Mesodermal cell (in vitro differentiated cells): ENCODE measurements at regions not wholly inside any gene's neighbourhood (a gene's known extent, or its start where the extent isn't known, plus 50 kb on each side); places are given as distances from the start of the nearest gene placed in this dataset.
A peak's percentile ranks its signal among the peaks of the same experiment; 100 is the strongest.

ENCODE experiments used
- H3K27ac ChIP-seq: 2 replicates; pipeline ENCODE4 v1.7.0; 2013; ENCODE audit warnings: mild to moderate bottlenecking, low read depth, low read length, moderate library complexity; ENCODE audit not compliant: severe bottlenecking
- H3K36me3 ChIP-seq: 2 replicates; pipeline ENCODE4 v1.7.1; 2013; ENCODE audit warnings: mild to moderate bottlenecking, low read length, moderate library complexity; ENCODE audit not compliant: control insufficient read depth, insufficient read depth
- H3K4me1 ChIP-seq: one replicate; pipeline ENCODE4 v1.7.1; 2013; ENCODE audit warnings: mild to moderate bottlenecking, low read length; ENCODE audit not compliant: insufficient read depth, control insufficient read depth, poor library complexity, severe bottlenecking
- H3K4me3 ChIP-seq: 2 replicates; pipeline ENCODE4 v1.7.0; 2013; ENCODE audit warnings: low read length, control low read depth, mild to moderate bottlenecking; ENCODE audit not compliant: insufficient read depth, poor library complexity, severe bottlenecking; ENCODE audit errors: extremely low read depth
- H3K9me3 ChIP-seq: 2 replicates; pipeline ENCODE4 v1.7.1; 2013; ENCODE audit warnings: mild to moderate bottlenecking, low read length, moderate library complexity; ENCODE audit not compliant: control insufficient read depth
- WGBS, 2 experiments: methylation state at CpG; one replicate each; pipeline ENCODE4 v1.1.5; 2013; ENCODE audit warnings: missing lambda C conversion rate in 2 of 2; ENCODE audit not compliant: insufficient coverage in 2 of 2; 5-methylcytosine and 5-hydroxymethylcytosine counted together

DNA sequence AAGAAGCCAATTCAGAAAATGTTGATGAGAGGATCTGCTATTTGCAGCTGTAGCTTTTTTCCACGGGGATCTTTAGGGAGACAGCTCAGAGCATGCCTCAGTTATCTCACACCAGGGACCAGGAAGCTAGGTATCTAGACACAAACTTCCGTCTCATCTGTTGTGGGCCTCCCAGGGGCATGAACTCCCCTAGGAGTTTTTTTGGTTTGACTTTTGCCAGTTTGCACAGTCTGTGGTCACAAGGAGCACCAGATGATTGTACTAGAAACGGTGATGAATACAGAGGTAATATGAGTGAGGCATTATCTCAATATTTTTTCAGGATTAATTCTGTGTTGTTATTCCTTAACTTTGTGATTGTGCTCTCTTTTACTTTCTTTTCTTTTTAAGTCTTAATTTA is 533.2 kb upstream of the SEMA6A start:
- Histone ChIP-seq H3K4me3 (no peak overlapping the region), H3K4me1 (peaks cover 5% of the 10 kb centered on the region), H3K27ac (no peak overlapping the region), H3K36me3 (no peaks in the 10 kb centered on the region), H3K9me3 (no peaks in the 10 kb centered on the region)
- 20 to 53% methylated on average over 1 to 2 of the region's 3 CpGs for WGBS, 2 experiments

DNA sequence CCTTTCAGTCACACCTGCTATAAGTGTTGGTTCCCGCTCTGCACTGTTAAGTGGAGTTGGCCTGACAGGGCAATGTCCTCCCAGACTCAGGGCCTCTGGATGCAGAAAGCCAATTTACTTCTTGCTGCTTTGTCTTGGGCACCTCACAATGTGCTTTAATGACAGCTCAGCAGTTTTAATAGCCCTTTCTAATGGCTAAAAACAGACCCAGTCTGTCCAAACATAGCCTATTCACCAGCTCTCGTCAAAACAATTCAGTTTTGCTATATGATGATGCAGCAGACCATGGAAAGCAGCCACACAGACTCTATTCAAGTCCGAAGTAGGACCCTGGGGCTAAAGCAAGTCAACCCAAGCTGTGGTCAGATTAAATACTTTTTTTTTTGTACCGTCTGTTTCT is 529.1 kb upstream of the SEMA6A start:
- Histone ChIP-seq H3K27ac (peak overlapping the region; percentile 39), H3K4me1 (peaks cover 6% of the 10 kb centered on the region), H3K9me3 (no peaks in the 10 kb centered on the region), H3K36me3 (no peaks in the 10 kb centered on the region), H3K4me3 (no peak overlapping the region)
- WGBS, 2 experiments: 60 to 75% methylated on average over 3 of the region's 4 CpGs

DNA sequence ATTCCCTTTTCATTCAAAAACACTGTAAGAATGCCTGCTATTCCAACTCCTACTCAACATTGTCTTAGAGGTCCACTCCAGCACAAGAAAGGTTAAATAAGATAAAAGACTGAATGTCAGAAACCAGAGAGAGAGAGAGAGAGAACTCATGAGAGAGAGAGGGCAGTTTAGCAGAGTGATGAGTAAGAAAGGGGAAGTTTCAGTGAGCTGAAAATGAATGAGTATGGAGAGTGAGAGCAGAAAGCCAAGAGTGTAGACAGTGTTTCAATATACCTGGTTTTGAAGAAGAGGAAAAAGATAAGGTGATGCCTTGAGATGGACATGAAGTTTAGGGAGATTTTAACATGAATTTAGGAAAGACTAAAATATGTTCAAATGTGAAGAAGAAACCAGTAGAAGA is 528.0 kb upstream of the SEMA6A start:
- H3K4me1 ChIP-seq: peaks cover 6% of the 10 kb centered on the region
- no peak overlapping the region for H3K27ac ChIP-seq
- H3K9me3 ChIP-seq: no peaks in the 10 kb centered on the region
- H3K36me3 ChIP-seq: no peaks in the 10 kb centered on the region
- no peak overlapping the region for H3K4me3 ChIP-seq

DNA sequence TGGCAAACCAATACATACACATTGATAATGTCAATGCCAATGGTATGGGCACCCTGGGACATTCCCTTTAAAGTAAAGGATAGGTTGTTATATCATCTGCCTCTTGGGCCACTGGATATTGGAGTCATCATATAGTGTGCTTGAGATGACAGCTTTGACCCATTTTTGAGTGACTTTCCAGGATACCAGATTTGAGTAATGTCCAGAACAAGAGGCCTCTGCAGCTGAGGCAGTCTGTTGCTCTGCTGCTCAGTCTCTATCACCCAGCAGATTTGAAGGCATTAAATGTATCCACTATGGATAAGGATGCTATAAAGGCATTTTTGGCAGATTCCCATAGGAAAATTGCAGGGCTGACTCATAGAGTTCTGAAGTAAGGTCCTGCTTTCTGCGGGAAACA is 525.6 kb upstream of the SEMA6A start:
- H3K9me3 ChIP-seq: no peaks in the 10 kb centered on the region
- WGBS, 2 experiments: 100% methylated on average over 1 of the region's 1 CpG
- H3K27ac ChIP-seq: no peak overlapping the region
- peaks cover 15% of the 10 kb centered on the region for H3K4me1 ChIP-seq
- H3K36me3 ChIP-seq: no peaks in the 10 kb centered on the region
- H3K4me3 ChIP-seq: no peak overlapping the region

DNA sequence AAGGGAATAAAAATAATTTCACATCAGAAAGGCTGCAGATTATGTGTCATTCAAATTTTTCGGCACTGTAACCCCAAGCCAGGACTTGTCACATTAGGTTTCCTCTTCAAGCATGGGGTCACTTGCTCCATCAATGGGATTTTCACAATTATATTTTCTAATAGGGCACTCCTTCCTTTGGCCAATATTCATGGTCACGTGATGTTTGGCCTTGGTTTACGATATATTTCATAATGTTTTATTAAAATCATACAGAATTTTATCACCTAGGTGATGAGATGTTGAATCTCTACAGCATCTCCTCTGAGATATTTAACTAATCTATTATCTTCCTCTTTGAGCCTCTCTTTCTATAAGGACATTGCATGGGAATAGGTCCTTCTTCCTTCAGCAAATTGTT is 523.5 kb upstream of the SEMA6A start:
- H3K4me3 ChIP-seq: no peak overlapping the region
- H3K4me1 ChIP-seq: peaks cover 15% of the 10 kb centered on the region
- H3K27ac ChIP-seq: no peak overlapping the region
- 91 to 100% methylated on average over 1 of the region's 3 CpGs for WGBS, 2 experiments
- no peaks in the 10 kb centered on the region for H3K36me3 ChIP-seq
- H3K9me3 ChIP-seq: no peaks in the 10 kb centered on the region

DNA sequence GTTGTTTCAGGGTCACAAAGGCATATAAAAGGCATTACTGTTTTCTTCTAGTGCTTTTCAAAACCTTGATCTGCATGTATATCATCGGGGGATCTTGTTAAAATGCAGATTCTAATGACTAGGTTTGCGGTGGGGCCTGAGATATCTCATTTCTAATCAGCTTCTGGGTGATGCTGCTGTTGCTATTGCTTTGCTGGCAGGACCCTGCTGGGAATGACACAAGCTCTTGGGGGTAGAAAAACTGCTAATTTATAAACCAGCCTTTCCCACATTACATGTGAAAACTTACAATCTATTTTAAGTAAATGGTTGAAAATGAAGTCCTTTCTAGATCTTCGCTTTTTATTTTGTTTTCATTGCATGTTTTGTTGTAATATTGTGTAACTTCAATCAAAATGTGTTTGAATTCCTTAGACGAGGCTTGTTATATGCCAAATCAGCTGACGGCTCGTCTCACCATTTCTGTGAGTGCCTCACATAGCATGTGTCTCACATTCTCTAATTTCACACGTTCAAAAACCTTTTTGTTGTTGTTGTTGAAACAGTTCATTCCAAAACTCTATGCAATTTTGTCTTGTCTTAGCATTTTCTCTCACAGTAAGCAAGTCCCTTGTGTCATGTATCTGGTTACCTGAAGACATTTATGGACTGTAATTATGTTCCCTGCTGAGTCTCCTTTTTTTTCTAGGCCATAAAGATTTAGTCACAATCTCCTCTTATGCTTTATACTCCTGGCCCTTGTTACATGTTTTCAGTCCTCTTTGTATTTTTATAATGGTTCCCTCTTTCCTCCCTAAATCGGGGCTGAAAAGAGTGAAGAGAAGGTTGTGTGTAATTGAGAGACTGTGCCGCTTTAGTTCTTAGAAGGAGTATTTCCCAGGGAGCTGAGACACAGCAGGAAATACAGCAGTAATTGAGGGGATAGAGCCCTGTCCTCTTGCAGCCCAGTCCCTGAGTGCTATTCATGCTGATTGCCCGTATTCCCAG is 521.0 kb upstream of the SEMA6A start:
- 13 to 20% methylated on average over 2 to 3 of the region's 10 CpGs for WGBS, 2 experiments
- Histone ChIP-seq H3K4me1 (peaks cover 9% of the 10 kb centered on the region), H3K9me3 (no peaks in the 10 kb centered on the region), H3K4me3 (no peak overlapping the region), H3K36me3 (no peaks in the 10 kb centered on the region), H3K27ac (peak overlapping the region; percentile 52)

DNA sequence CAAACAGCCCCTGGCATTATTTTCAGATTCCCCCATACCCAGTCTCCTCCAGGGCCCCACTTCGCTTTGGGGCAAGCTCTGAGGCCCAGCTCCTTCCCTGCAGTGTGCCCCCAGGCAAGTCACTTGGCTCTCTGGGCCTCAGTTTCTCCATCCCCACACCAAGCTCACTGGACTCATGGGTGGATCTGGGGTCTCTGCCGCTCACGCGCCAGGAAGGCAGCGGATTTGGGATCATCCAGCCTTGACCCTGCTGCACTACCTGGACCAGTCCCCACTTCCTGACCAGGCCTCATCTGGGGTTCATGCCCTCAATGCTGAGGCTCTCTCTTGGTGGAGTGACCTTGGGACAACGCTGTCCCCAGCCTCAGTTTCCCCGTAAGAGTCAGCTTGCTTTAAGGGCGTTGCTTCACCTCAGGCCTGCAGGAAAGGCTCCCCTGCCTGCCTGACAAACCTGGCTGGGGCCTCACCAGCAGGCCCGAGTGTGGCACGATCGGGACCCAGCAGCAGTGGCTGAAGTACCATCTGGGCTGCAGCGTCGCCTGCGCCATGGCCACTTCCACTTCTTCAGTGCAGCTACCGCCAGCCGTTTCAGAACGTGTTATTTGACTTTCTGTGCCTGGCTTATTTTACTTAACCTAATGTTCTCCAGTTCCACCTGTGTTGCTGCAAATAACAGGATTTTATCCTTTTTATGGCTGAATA is 519.6 kb upstream of the SEMA6A start:
- no peak overlapping the region for H3K27ac ChIP-seq
- peaks cover 9% of the 10 kb centered on the region for H3K4me1 ChIP-seq
- WGBS, 2 experiments: 93 to 96% methylated on average over 17 of the region's 17 CpGs
- H3K36me3 ChIP-seq: no peaks in the 10 kb centered on the region
- H3K9me3 ChIP-seq: no peaks in the 10 kb centered on the region
- no peak overlapping the region for H3K4me3 ChIP-seq

DNA sequence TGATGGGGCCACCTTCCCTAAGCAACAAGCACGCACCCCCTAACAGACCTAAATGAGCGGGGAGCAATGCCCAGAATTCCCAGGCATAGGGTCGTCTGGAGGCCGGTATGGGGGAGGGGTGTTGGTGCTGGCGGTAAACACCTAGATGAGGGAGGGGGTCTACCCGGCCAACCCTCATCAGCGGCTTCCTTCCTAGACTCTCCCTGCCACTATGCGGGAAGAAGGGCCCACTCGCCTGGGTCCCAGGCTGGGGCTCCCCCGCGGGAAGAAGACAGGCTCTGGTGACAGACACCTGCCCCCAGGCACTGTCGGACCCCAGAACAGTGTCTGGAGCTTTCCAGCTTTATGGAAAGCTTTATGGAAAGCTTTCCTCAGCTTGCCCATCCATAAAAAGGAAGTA is 519.0 kb upstream of the SEMA6A start:
- H3K27ac ChIP-seq: no peak overlapping the region
- no peaks in the 10 kb centered on the region for H3K36me3 ChIP-seq
- no peaks in the 10 kb centered on the region for H3K9me3 ChIP-seq
- WGBS, 2 experiments: 90 to 100% methylated on average over 2 to 3 of the region's 12 CpGs
- H3K4me1 ChIP-seq: peaks cover 9% of the 10 kb centered on the region
- no peak overlapping the region for H3K4me3 ChIP-seq

DNA sequence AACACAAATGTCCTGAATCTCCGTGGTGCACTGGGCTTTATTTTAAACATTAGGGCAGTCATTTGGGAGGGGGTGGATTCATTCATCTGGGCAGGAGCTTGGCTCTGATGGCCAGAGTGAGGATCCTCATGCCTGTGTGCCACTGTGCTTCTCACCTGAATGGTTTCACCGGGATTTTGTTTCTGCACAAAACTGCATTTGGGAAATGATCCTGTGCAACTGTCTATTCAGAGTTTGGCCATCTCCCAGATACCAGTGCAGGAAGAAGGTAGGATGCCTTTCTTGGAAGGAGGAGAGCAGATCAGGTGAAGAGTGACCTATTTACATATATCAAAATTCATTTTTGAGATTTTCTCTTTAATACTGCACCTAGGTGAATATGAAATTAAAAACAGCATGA is 514.4 kb upstream of the SEMA6A start:
- WGBS, 2 experiments: 83 to 88% methylated on average over 1 to 2 of the region's 2 CpGs
- Histone ChIP-seq H3K4me3 (no peak overlapping the region), H3K4me1 (no peaks in the 10 kb centered on the region), H3K36me3 (no peaks in the 10 kb centered on the region), H3K27ac (no peak overlapping the region), H3K9me3 (no peaks in the 10 kb centered on the region)

DNA sequence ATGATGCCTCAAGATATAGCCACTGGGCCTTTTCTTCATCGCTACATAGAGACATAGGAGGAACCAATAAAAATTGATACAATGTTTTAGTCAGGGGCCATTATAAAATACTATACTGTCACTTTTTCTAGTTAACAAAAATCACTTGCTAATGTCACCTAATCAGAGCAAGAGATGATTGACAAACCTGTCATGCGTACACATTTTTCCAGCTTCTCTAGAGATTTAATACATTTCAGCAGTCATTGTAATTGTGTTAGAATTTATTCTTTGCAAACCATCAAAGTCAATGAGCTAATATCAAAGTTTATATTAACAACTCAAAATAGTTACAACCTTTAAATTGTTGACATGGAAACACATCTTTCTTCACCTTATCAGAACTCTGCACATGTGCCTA is 513.6 kb upstream of the SEMA6A start:
- no peak overlapping the region for H3K27ac ChIP-seq
- no CpG with 5 or more reads among the region's 2 CpGs for WGBS, 2 experiments
- H3K36me3 ChIP-seq: no peaks in the 10 kb centered on the region
- H3K9me3 ChIP-seq: no peaks in the 10 kb centered on the region
- H3K4me3 ChIP-seq: no peak overlapping the region
- H3K4me1 ChIP-seq: no peaks in the 10 kb centered on the region

DNA sequence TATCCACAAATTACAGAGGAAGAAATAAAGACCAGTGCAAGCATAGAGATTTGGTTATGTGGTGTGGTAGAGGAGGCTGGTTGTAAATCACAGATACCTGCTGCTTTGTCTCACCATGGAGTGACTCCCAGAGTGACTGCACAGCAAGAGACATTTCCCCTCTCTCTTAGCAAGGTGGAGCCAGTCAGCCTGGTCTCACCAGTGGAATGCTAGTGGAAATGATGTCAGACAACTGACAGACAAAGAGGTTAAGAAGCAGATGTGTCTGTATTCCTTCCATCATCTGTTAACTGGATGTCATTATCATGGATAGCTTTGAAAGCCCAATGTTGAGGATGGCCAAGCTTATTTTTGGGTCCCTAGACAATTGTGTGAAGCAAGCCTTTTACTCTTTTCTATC is 509.4 kb upstream of the SEMA6A start:
- H3K27ac ChIP-seq: no peak overlapping the region
- H3K9me3 ChIP-seq: no peaks in the 10 kb centered on the region
- no peak overlapping the region for H3K4me3 ChIP-seq
- no peaks in the 10 kb centered on the region for H3K4me1 ChIP-seq
- no peaks in the 10 kb centered on the region for H3K36me3 ChIP-seq
